Natural killer cell (primary cell): ENCODE measurements at regions not wholly inside any gene's neighbourhood (a gene's known extent, or its start where the extent isn't known, plus 50 kb on each side); places are given as distances from the start of the nearest gene placed in this dataset.

Experiments used
- ATAC-seq, 3 donors: fragments of 150-1000 bp in 2 of 3; fragments of 200-7000 bp in 1 of 3; cut with Tn5 transposase; 1 replicate in 1 of 3; 2 replicates in 2 of 3; pipeline ENCODE4 v1.10.0; 2021; ENCODE audit warnings: mild to moderate bottlenecking in 2 of 3, moderate library complexity in 2 of 3
- DNase-seq, 2 donors: peaks; one replicate each; pipeline versions ENCODE4 v3.0.0 to v3.0.0-alpha.2; 2013 to 2021; ENCODE audit warnings: mixed read lengths in 1 of 2
- H3K27ac ChIP-seq: one replicate; pipeline ENCODE4 v1.5.1; 2013; ENCODE audit warnings: mild to moderate bottlenecking, low read length
- H3K27me3 ChIP-seq: one replicate; pipeline ENCODE4 v1.6.1; 2013; ENCODE audit warnings: low read length; ENCODE audit not compliant: control insufficient read depth, insufficient read depth
- H3K36me3 ChIP-seq: one replicate; pipeline ENCODE4 v1.6.1; 2013; ENCODE audit warnings: low read length; ENCODE audit not compliant: control insufficient read depth, insufficient read depth
- H3K4me1 ChIP-seq: one replicate; pipeline ENCODE4 v1.6.1; 2013; ENCODE audit warnings: low read length; ENCODE audit not compliant: control insufficient read depth, insufficient read depth
- H3K4me3 ChIP-seq: one replicate; pipeline ENCODE4 v1.5.1; 2013; ENCODE audit warnings: low read length
- H3K9me3 ChIP-seq: one replicate; pipeline ENCODE4 v1.6.1; 2013; ENCODE audit warnings: low read length; ENCODE audit not compliant: control insufficient read depth, insufficient read depth
- H3K27ac Mint-ChIP-seq, 2 donors: one replicate each; pipeline ENCODE4 v1.8.0; 2022; ENCODE audit warnings: mild to moderate bottlenecking in 2 of 2, mixed read lengths in 2 of 2, moderate library complexity in 1 of 2
- H3K27me3 Mint-ChIP-seq, 2 donors: one replicate each; pipeline ENCODE4 v1.8.0; 2022; ENCODE audit warnings: low read depth in 2 of 2, mixed read lengths in 2 of 2
- H3K36me3 Mint-ChIP-seq: one replicate; pipeline ENCODE4 v1.8.0; 2022; ENCODE audit warnings: mixed read lengths
- H3K4me1 Mint-ChIP-seq, 2 donors: one replicate each; pipeline ENCODE4 v1.8.0; 2022; ENCODE audit warnings: mixed read lengths in 2 of 2
- H3K4me3 Mint-ChIP-seq: one replicate; pipeline ENCODE4 v1.8.0; 2022; ENCODE audit warnings: mild to moderate bottlenecking, moderate library complexity, mixed read lengths
- H3K9me3 Mint-ChIP-seq, 2 donors: one replicate each; pipeline ENCODE4 v1.8.0; 2022; ENCODE audit warnings: mixed read lengths in 2 of 2
- WGBS: methylation state at CpG from one replicate; pipeline ENCODE4 v1.1.7; 2013; ENCODE audit warnings: missing lambda C conversion rate; ENCODE audit not compliant: insufficient coverage; 5-methylcytosine and 5-hydroxymethylcytosine counted together
- intact Hi-C: fragments of 100-400 bp; cut with micrococcal nuclease; formaldehyde crosslinking; loops from one replicate; pipeline ENCODE4 v1.14.2; 2022
- TF ChIP-seq, protein P1 (sequence below): fragments of 200-600 bp; IDR thresholded peaks from one replicate; pipeline ENCODE4 v1.8.0; 2022; ENCODE audit warnings: antibody characterized with exemption

DNA sequence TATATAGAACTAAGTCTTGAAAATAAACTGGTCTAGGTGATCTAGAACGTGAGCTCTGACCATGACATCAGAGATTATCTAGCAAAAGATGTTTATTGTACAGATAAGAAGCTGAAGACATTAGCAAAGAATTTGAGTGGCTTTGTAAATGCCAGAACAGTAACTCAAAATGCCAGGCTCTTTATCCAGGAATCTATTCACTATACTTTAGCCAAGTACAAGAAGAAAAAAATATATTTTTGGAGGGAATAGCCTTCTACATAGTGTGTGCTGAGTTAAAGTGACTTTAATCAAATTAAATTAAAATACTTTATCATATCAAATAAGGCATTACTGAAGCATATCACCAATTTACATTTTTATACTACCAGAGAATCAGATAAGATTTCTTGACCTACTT is 132.6 kb upstream of the ITGA1 start:
- Histone ChIP-seq H3K36me3 (no peaks in the 10 kb centered on the region), H3K4me1 (no peaks in the 10 kb centered on the region), H3K4me3 (no peak overlapping the region), H3K27ac (no peak overlapping the region), H3K27me3 (peaks cover 6% of the 10 kb centered on the region), H3K9me3 (no peaks in the 10 kb centered on the region)
- Mint-ChIP-seq H3K4me1 (no peaks in the 10 kb centered on the region), H3K27ac (no peak overlapping the region), H3K27me3 (peaks cover 10 to 27% of the 10 kb centered on the region in 2 donors), H3K9me3 (no peaks in the 10 kb centered on the region), H3K36me3 (no peaks in the 10 kb centered on the region), H3K4me3 (no peak overlapping the region)
- intact Hi-C loops = no loop called here
- no peak for DNase-seq
- TF ChIP-seq, protein P1, sequence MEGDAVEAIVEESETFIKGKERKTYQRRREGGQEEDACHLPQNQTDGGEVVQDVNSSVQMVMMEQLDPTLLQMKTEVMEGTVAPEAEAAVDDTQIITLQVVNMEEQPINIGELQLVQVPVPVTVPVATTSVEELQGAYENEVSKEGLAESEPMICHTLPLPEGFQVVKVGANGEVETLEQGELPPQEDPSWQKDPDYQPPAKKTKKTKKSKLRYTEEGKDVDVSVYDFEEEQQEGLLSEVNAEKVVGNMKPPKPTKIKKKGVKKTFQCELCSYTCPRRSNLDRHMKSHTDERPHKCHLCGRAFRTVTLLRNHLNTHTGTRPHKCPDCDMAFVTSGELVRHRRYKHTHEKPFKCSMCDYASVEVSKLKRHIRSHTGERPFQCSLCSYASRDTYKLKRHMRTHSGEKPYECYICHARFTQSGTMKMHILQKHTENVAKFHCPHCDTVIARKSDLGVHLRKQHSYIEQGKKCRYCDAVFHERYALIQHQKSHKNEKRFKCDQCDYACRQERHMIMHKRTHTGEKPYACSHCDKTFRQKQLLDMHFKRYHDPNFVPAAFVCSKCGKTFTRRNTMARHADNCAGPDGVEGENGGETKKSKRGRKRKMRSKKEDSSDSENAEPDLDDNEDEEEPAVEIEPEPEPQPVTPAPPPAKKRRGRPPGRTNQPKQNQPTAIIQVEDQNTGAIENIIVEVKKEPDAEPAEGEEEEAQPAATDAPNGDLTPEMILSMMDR = no peak
- ATAC-seq = no peak
- 83% methylated on average over 1 of the region's 1 CpG for WGBS

DNA sequence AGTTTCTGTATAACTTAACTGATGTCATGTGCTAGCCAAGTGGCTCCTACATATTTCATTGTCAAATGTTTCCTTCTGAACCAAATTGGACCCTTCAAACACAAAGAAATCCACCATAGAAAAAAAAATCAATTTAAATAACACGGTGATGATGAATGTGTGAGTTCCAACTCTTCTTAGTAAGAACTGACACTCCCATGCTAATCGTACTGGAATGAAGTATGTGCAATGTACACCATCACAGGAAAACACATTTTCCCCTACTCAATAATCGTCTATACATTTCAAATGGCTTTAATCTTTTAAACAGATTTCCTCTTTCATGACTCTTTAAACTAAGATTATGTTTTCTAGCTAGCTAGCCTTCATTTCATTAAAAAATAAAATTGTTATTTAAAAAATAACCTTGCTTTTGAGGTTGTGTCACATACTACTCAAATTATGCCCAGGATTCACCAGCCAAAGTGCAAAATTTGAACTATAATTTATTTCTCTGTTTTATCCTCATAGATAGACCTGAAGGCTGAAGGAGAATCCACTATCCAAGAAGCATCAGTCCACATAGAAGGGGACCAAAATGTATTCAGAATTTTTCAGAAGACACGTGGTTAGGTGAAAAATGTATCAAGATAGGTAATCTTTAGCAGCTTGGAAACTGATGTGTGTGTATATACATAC is 131.0 kb upstream of the ITGA1 start:
- H3K27ac ChIP-seq = no peak overlapping the region
- H3K4me1 ChIP-seq = no peaks in the 10 kb centered on the region
- Mint-ChIP-seq H3K9me3 (no peaks in the 10 kb centered on the region), H3K4me1 (no peaks in the 10 kb centered on the region), H3K36me3 (no peaks in the 10 kb centered on the region), H3K27me3 (peaks cover 10 to 17% of the 10 kb centered on the region in 2 donors), H3K27ac (no peak overlapping the region), H3K4me3 (no peak overlapping the region)
- ATAC-seq (no peak), DNase-seq (no peak)
- TF ChIP-seq, protein P1 = no peak
- 79% methylated on average over 2 of the region's 4 CpGs for WGBS
- H3K9me3 ChIP-seq = no peaks in the 10 kb centered on the region
- peaks cover 6% of the 10 kb centered on the region for H3K27me3 ChIP-seq
- H3K36me3 ChIP-seq = no peaks in the 10 kb centered on the region
- intact Hi-C loops = no loop called here
- no peak overlapping the region for H3K4me3 ChIP-seq

GRCh38 chr5:52657247-52657645 is 130.5 kb upstream of the ITGA1 start:
- H3K4me1 Mint-ChIP-seq = no peaks in the 10 kb centered on the region
- peak in 2 of 3 donors; percentile 38 to 39 for ATAC-seq

More at GRCh38 chr5:52657247-52657645, 130.5 kb upstream of the ITGA1 start:
- TF ChIP-seq, protein P1 = peak; percentile 65
- peaks cover 6% of the 10 kb centered on the region for H3K27me3 ChIP-seq
- H3K9me3 ChIP-seq = no peaks in the 10 kb centered on the region
- Mint-ChIP-seq H3K9me3 (no peaks in the 10 kb centered on the region), H3K27ac (no peak overlapping the region), H3K4me3 (no peak overlapping the region), H3K36me3 (no peaks in the 10 kb centered on the region), H3K27me3 (peaks cover 10 to 15% of the 10 kb centered on the region in 2 donors)
- H3K27ac ChIP-seq = no peak overlapping the region
- intact Hi-C loops = no loop called here
- 25% methylated on average over 1 of the region's 3 CpGs for WGBS
- no peaks in the 10 kb centered on the region for H3K4me1 ChIP-seq
- H3K4me3 ChIP-seq = no peak overlapping the region
- no peaks in the 10 kb centered on the region for H3K36me3 ChIP-seq
- peak in 1 of 2 donors; percentile 67 for DNase-seq
